ENCODE measurements at regions not wholly inside any gene's neighbourhood (a gene's known extent, or its start where the extent isn't known, plus 50 kb on each side); places are given as distances from the start of the nearest gene placed in this dataset.

DNA sequence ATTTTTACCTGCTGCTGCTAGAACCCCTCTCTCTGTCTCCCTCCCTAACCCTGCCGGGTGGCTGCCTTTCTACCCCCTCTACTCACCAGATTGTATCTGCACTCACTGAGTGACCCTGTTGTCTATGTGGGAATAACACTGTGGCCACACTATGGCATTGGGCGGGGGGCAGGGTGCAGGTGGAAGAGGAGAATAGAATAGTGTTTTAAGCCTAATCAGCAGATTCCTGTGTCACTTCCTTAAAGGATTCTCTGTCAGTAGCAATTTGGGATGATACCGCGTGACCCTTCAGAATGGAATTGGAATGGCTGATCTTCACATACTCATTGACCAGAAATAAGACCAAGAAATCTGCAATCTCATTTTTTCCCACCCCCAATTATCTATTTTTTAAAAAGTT, 67.1 kb upstream of the ANKRD1 start:
- H3K27ac ChIP-seq, result no peak overlapping the region
- no peaks in the 10 kb centered on the region for H3K9me3 ChIP-seq
- no peaks in the 10 kb centered on the region for H3K36me3 ChIP-seq
- H3K27me3 ChIP-seq, result no peaks in the 10 kb centered on the region
- H3K4me1 ChIP-seq (ENCODE audit: control insufficient read depth in 1 of 2, insufficient read depth in 1 of 2, low read depth in 1 of 2, low read length in 1 of 2), result no peaks in the 10 kb centered on the region
- TF ChIP-seq, protein P1, sequence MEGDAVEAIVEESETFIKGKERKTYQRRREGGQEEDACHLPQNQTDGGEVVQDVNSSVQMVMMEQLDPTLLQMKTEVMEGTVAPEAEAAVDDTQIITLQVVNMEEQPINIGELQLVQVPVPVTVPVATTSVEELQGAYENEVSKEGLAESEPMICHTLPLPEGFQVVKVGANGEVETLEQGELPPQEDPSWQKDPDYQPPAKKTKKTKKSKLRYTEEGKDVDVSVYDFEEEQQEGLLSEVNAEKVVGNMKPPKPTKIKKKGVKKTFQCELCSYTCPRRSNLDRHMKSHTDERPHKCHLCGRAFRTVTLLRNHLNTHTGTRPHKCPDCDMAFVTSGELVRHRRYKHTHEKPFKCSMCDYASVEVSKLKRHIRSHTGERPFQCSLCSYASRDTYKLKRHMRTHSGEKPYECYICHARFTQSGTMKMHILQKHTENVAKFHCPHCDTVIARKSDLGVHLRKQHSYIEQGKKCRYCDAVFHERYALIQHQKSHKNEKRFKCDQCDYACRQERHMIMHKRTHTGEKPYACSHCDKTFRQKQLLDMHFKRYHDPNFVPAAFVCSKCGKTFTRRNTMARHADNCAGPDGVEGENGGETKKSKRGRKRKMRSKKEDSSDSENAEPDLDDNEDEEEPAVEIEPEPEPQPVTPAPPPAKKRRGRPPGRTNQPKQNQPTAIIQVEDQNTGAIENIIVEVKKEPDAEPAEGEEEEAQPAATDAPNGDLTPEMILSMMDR (IDR thresholded peaks at IDR 0.05), result no peak
- no peak overlapping the region for H3K4me3 ChIP-seq (ENCODE audit: low read depth in 1 of 2, low read length in 1 of 2)

DNA sequence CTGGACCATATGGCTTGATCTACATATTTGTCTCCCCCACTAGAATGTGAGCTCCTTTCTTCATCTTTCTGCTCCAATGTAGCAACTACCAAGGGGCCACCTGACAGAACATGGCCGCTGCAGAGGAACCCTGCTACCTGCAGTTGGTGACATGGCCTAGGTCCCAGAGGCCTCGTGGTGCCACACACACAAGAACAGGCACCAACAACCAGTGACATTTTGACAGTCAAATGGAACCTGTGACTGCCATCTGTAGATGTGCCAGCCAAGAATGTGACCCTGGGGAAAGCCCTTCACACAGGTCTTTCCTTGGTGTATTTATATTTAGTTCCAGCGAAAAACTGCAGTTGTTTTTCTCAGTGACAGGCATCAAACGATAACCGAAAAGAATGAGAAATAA, 67.9 kb upstream of the ANKRD1 start:
- Histone ChIP-seq H3K27ac (no peak overlapping the region), H3K9me3 (no peaks in the 10 kb centered on the region), H3K27me3 (peaks cover 2% of the 10 kb centered on the region), H3K4me1 (ENCODE audit: control insufficient read depth in 1 of 2, insufficient read depth in 1 of 2, low read depth in 1 of 2, low read length in 1 of 2) (no peaks in the 10 kb centered on the region), H3K4me3 (ENCODE audit: low read depth in 1 of 2, low read length in 1 of 2) (no peak overlapping the region), H3K36me3 (no peaks in the 10 kb centered on the region)
- TF ChIP-seq, protein P1 (IDR thresholded peaks at IDR 0.05), result no peak

DNA sequence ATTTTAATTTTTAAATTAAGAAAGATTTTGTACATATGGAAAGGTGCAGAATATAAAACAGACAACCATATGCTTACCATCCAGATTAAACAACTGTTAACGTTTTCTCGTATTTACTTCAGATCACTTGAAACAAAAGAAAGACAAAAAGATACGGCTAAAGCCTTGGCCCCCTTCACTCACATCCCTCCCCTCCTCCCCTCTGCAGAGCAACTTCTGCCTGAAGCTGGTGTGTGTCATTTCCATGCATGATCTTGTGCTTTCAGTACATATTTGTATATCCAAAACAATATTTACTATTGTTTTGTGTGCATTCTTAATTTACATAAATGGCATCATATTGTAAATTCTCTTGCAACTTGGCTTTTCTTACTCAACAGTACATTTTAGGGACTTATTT, 68.5 kb upstream of the ANKRD1 start:
- Histone ChIP-seq H3K4me1 (ENCODE audit: control insufficient read depth in 1 of 2, insufficient read depth in 1 of 2, low read depth in 1 of 2, low read length in 1 of 2) (no peaks in the 10 kb centered on the region), H3K27ac (no peak overlapping the region), H3K36me3 (no peaks in the 10 kb centered on the region), H3K4me3 (ENCODE audit: low read depth in 1 of 2, low read length in 1 of 2) (no peak overlapping the region), H3K9me3 (no peaks in the 10 kb centered on the region), H3K27me3 (peaks cover 7% of the 10 kb centered on the region)
- TF ChIP-seq, protein P1 (IDR thresholded peaks at IDR 0.05), result no peak

DNA sequence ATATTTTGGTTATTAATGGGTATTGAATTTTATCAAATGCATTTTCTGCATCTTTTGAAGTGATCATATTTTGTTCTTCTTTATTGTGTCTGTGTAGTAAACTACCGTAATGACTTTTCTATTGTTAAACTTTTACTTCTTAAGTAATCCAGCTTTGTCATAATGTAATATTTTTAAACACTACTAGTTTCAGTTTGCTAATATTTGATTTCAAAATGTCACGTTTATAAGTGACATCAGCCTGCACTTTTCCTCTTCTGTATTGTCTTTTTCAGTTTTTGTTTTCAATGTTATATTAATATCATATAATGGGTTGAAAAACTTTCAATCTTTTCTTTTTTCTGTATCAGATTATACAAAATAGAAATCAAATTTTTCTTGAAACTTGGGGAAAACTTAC, 71.6 kb upstream of the ANKRD1 start:
- Histone ChIP-seq H3K36me3 (no peaks in the 10 kb centered on the region), H3K4me3 (ENCODE audit: low read depth in 1 of 2, low read length in 1 of 2) (no peak overlapping the region), H3K27me3 (peaks cover 11% of the 10 kb centered on the region), H3K27ac (no peak overlapping the region), H3K9me3 (no peaks in the 10 kb centered on the region), H3K4me1 (ENCODE audit: control insufficient read depth in 1 of 2, insufficient read depth in 1 of 2, low read depth in 1 of 2, low read length in 1 of 2) (no peaks in the 10 kb centered on the region)
- TF ChIP-seq, protein P1 (IDR thresholded peaks at IDR 0.05), result no peak

DNA sequence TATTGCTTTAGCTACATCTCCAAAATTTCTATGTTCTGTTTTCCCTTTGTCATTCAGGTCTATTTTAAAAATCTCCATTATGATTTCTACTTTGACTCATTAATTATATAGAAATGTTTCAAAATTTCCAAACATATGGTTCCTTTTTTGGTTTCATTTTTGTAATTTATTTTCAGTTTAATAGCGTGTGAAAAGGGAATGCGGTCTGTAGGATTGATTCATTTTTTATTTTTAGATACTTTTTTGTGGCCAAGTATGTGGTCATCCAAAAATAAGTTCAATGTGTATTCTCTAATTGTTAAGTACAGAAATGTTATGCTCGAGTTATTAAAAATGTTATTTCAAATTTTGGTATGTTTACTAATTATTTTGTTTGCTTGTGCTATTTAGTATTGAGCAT, 72.5 kb upstream of the ANKRD1 start:
- TF ChIP-seq, protein P1 (IDR thresholded peaks at IDR 0.05), result no peak
- Histone ChIP-seq H3K9me3 (no peaks in the 10 kb centered on the region), H3K27me3 (peaks cover 11% of the 10 kb centered on the region), H3K4me3 (ENCODE audit: low read depth in 1 of 2, low read length in 1 of 2) (no peak overlapping the region), H3K36me3 (no peaks in the 10 kb centered on the region), H3K4me1 (ENCODE audit: control insufficient read depth in 1 of 2, insufficient read depth in 1 of 2, low read depth in 1 of 2, low read length in 1 of 2) (no peaks in the 10 kb centered on the region), H3K27ac (no peak overlapping the region)

DNA sequence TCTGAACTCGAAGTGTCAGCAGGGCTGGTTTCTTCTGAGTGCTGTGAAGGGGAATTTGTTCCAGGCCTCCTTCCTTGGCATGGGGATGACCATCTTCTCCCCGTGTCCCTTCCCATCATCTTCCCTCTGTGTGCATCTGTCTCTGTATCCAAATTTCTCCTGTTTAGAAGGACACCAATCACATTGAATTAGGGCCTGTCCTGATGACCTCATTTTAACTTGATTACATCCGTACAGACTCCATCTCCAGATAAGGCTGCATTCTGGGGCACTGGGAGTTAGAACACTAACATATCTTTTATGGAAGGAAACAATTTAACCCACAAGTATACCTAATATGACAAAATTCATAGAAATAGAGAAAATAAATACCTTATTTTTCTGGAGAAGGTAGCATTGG, 76.8 kb upstream of the ANKRD1 start:
- TF ChIP-seq, protein P1 (IDR thresholded peaks at IDR 0.05), result no peak
- H3K4me1 ChIP-seq (ENCODE audit: control insufficient read depth in 1 of 2, insufficient read depth in 1 of 2, low read depth in 1 of 2, low read length in 1 of 2), result no peaks in the 10 kb centered on the region
- no peaks in the 10 kb centered on the region for H3K36me3 ChIP-seq
- no peak overlapping the region for H3K27ac ChIP-seq
- no peaks in the 10 kb centered on the region for H3K9me3 ChIP-seq
- peaks cover 11% of the 10 kb centered on the region for H3K27me3 ChIP-seq
- no peak overlapping the region for H3K4me3 ChIP-seq (ENCODE audit: low read depth in 1 of 2, low read length in 1 of 2)
